Endothelial cell of umbilical vein (primary cell): ENCODE measurements at regions not wholly inside any gene's neighbourhood (a gene's known extent, or its start where the extent isn't known, plus 50 kb on each side); places are given as distances from the start of the nearest gene placed in this dataset.

Experiments used
- BruUV-seq: library from RNA; stranded (reverse); fragments of 400-500 nt; replicated peaks from 2 replicates; lab custom pipeline; 2021; lab: Mats Ljungman, UMichigan
- CTCF ChIA-PET: fragments of 300-600, 350-600 bp; sonication (Branson Sonifier 250); formaldehyde crosslinking; loops from one replicate; lab custom pipeline; 2021; ENCODE audit warnings: antibody characterized with exemption, inconsistent platforms; lab: Charles Lee
- POLR2A ChIA-PET: fragments of 300-600, 350-600 bp; sonication (Branson Sonifier 250); formaldehyde crosslinking; loops from one replicate; lab custom pipeline; 2021; ENCODE audit warnings: antibody characterized with exemption, inconsistent platforms; lab: Charles Lee
- DNase-seq: peaks from one replicate; pipeline ENCODE4 v3.0.0-alpha.2; 2011; ENCODE audit warnings: low read depth, low spot score
- FAIRE-seq: peaks from 2 replicates; lab custom pipeline; 2011; peaks lifted over from hg19 to GRCh38; lab: Jason Lieb, UNC
- H2AFZ ChIP-seq: 2 replicates; pipeline ENCODE4 v1.6.0; 2012; ENCODE audit warnings: low read depth, low read length, control low read depth, inconsistent platforms
- H3K27ac ChIP-seq: 2 replicates; pipeline ENCODE4 v1.5.1; 2011; ENCODE audit warnings: low read depth, mild to moderate bottlenecking, control low read depth, low read length, moderate library complexity; ENCODE audit not compliant: insufficient read depth
- H3K27me3 ChIP-seq, 2 experiments: 2 replicates each; pipeline versions ENCODE4 v1.6.0 to v1.6.1; 2011; ENCODE audit warnings: low read length in 2 of 2, mixed read lengths in 1 of 2; ENCODE audit not compliant: control insufficient read depth in 2 of 2, insufficient read depth in 2 of 2
- H3K36me3 ChIP-seq, 2 experiments: 2 replicates in 1 of 2; 3 replicates in 1 of 2; pipeline ENCODE4 v1.5.1; 2011; ENCODE audit warnings: low read length in 2 of 2, mild to moderate bottlenecking in 1 of 2, moderate library complexity in 1 of 2; ENCODE audit not compliant: control insufficient read depth in 2 of 2, insufficient read depth in 2 of 2; ENCODE audit errors: extremely low read depth in 1 of 2
- H3K4me1 ChIP-seq: 3 replicates; pipeline ENCODE4 v1.5.1; 2011; ENCODE audit warnings: mild to moderate bottlenecking, low read length; ENCODE audit not compliant: control insufficient read depth, insufficient read depth; ENCODE audit errors: extremely low read depth
- H3K4me2 ChIP-seq: 2 replicates; pipeline ENCODE4 v1.6.1; 2011; ENCODE audit warnings: low read length, control low read depth, mixed read lengths; ENCODE audit not compliant: insufficient read depth
- H3K4me3 ChIP-seq, 3 experiments: fragments of 200-600 bp in 1 of 3; sonication (generic), shearing (Covaris generic) in 1 of 3; replicated peaks in 1 of 3; 2 replicates each; pipeline ENCODE4 v1.5.1; 2011 to 2016; ENCODE audit warnings: control low read depth in 3 of 3, low read length in 3 of 3, mild to moderate bottlenecking in 2 of 3, inconsistent platforms in 1 of 3, low read depth in 1 of 3, moderate library complexity in 1 of 3; ENCODE audit not compliant: insufficient read depth in 1 of 3
- H3K79me2 ChIP-seq: 2 replicates; pipeline ENCODE4 v1.6.0; 2012; ENCODE audit warnings: low read length, inconsistent platforms; ENCODE audit not compliant: control insufficient read depth, insufficient read depth
- H3K9ac ChIP-seq: replicated peaks from 2 replicates; pipeline ENCODE3; 2011; ENCODE audit warnings: low read length, control low read depth; ENCODE audit not compliant: insufficient read depth; ENCODE audit errors: extremely low read depth
- H3K9me1 ChIP-seq: replicated peaks from 3 replicates; pipeline ENCODE4 v1.6.0; 2011; ENCODE audit warnings: mild to moderate bottlenecking, low read length; ENCODE audit not compliant: control insufficient read depth, insufficient read depth; ENCODE audit errors: extremely low read depth
- H3K9me3 ChIP-seq: replicated peaks from 2 replicates; pipeline ENCODE4 v1.5.1; 2012; ENCODE audit warnings: low read length, inconsistent platforms; ENCODE audit not compliant: control insufficient read depth, insufficient read depth
- H4K20me1 ChIP-seq: replicated peaks from 2 replicates; pipeline ENCODE3; 2011; ENCODE audit warnings: mild to moderate bottlenecking, low read length; ENCODE audit not compliant: control insufficient read depth, insufficient read depth; ENCODE audit errors: extremely low read depth
- GATA2 ChIP-seq: IDR thresholded peaks from 2 replicates; pipeline ENCODE4 v1.7.0; 2011; ENCODE audit warnings: low read depth, mild to moderate bottlenecking, moderate library complexity, mixed read lengths, low read length; ENCODE audit not compliant: insufficient read length, insufficient read depth
- MYC ChIP-seq: IDR thresholded peaks from one replicate; pipeline ENCODE4 v1.6.1; 2011; ENCODE audit warnings: mild to moderate bottlenecking, low read depth, low read length
- POLR2AphosphoS5 ChIP-seq: IDR thresholded peaks from 2 replicates; pipeline ENCODE4 v1.6.1; 2012; ENCODE audit warnings: low read depth, mild to moderate bottlenecking, control low read depth, low read length, moderate library complexity; ENCODE audit not compliant: insufficient read depth
- dilution Hi-C: fragments of 300-500 bp; cut with MboI; formaldehyde crosslinking; loops from one replicate; pipeline ENCODE4 v1.15.0; 2019; ENCODE audit warnings: low sequenced_read_pairs; ENCODE audit not compliant: extremely low pct_ligation_motif_present
- intact Hi-C: fragments of 100-400 bp; cut with micrococcal nuclease; formaldehyde crosslinking; loops from one replicate; pipeline ENCODE4 v1.10.0; 2022

DNA sequence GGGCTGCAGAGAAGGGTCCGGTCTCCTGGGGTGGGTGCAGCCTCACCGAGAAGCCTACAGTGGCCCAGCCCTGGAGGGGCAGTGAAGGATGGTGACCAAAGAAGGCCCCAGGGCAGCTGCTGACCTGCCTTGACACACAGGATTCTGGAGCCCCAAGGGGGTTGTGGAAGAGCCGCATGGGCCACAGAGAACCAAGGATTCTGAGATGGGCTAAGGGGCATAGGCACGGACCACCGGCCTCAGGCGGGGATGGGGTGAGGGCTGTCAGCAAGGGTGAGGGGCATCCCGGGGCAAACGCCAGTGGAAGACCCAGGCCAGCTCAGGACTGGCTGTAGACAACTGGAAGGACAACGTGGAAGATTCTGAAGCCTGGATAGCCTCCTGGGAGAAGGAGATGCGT is 151.6 kb downstream of the TEX29 start:
- Histone ChIP-seq H3K4me2 (no peak overlapping the region), H3K9ac (no peak overlapping the region), H3K9me3 (no peaks in the 10 kb centered on the region), H3K27me3 (no peaks in the 10 kb centered on the region), H2AFZ (no peak overlapping the region), H4K20me1 (no peaks in the 10 kb centered on the region), H3K9me1 (no peaks in the 10 kb centered on the region), H3K27ac (no peak overlapping the region), H3K4me1 (no peaks in the 10 kb centered on the region), H3K36me3 (no peaks in the 10 kb centered on the region), H3K79me2 (no peaks in the 10 kb centered on the region), H3K4me3 (no peak overlapping the region)
- FAIRE-seq (no peak), DNase-seq (no peak)
- ChIA-PET POLR2A (no interaction called here), CTCF (no interaction called here)
- dilution Hi-C loops (no loop called here), intact Hi-C loops (loop anchor here (5.0 kb wide), 1 partner anchor 1400 kb away; no protein-coding TSS in a partner anchor)
- BruUV-seq, result no TSS peak
- TF ChIP-seq MYC (no peak), GATA2 (no peak)

DNA sequence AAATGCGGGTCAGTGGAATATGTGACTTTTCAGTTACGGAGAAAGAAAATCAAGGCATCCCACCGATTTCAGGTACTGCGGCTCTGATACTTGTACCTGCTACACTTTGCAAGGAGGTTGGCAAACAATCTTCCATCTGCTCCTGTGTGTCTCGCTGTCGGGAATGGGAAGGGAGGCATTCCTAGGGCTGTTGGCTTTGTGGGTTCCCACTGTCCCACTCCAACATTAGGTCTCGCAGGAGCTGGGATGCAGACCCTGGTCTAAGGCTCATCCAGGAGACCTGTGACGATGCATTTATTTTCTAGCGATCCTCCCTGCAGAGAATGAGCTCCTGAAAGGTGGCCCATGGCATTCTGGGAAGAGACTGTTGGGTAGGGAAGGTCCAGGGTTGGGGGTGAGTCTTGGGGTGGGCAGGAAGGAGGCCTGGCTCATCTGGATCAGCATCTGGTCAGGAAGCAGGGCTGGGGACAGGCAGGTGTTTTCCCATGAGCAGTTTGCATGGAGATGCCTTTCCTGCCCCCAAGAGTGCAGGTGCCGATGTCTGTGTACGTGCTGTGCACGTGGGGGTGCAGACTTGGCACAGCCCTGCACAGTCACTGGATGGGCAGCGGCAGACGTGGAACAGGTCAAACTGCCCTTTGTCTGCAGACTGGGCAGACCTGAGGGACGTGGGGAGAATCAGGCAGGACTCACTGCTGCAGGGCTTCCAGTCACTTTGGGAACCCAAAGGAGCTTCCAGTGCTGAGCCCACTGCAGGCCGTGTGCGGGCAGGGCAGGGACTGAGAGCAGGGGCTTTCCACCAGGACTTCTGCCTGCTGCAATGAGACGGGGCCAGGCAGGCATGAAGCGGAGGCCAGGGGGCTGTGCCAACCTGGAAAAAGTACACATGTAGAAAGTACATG is 152.4 kb downstream of the TEX29 start:
- H3K79me2 ChIP-seq, result no peaks in the 10 kb centered on the region
- no peak for FAIRE-seq
- H3K27me3 ChIP-seq, result no peaks in the 10 kb centered on the region
- no peak overlapping the region for H3K4me3 ChIP-seq
- H3K9me1 ChIP-seq, result no peaks in the 10 kb centered on the region
- H3K27ac ChIP-seq, result no peak overlapping the region
- no peak overlapping the region for H3K4me2 ChIP-seq
- dilution Hi-C loops, result no loop called here
- no TSS peak for BruUV-seq
- H3K36me3 ChIP-seq, result no peaks in the 10 kb centered on the region
- no peaks in the 10 kb centered on the region for H4K20me1 ChIP-seq
- no peak for TF ChIP-seq GATA2
- no peak for TF ChIP-seq POLR2AphosphoS5
- intact Hi-C loops, result loop anchor here (5.0 kb wide), 1 partner anchor 1399 kb away; no protein-coding TSS in a partner anchor
- no peaks in the 10 kb centered on the region for H3K9me3 ChIP-seq
- H3K4me1 ChIP-seq, result no peaks in the 10 kb centered on the region
- POLR2A ChIA-PET, result no interaction called here
- no peak overlapping the region for H2AFZ ChIP-seq
- H3K9ac ChIP-seq, result no peak overlapping the region
- DNase-seq, result no peak
- CTCF ChIA-PET, result interaction anchor here (2.7 kb wide), 1 partner anchor 1134 kb away, joined by 10 read pairs; no protein-coding TSS in a partner anchor
